ENCODE measurements at regions not wholly inside any gene's neighbourhood (a gene's known extent, or its start where the extent isn't known, plus 50 kb on each side); places are given as distances from the start of the nearest gene placed in this dataset.

DNA sequence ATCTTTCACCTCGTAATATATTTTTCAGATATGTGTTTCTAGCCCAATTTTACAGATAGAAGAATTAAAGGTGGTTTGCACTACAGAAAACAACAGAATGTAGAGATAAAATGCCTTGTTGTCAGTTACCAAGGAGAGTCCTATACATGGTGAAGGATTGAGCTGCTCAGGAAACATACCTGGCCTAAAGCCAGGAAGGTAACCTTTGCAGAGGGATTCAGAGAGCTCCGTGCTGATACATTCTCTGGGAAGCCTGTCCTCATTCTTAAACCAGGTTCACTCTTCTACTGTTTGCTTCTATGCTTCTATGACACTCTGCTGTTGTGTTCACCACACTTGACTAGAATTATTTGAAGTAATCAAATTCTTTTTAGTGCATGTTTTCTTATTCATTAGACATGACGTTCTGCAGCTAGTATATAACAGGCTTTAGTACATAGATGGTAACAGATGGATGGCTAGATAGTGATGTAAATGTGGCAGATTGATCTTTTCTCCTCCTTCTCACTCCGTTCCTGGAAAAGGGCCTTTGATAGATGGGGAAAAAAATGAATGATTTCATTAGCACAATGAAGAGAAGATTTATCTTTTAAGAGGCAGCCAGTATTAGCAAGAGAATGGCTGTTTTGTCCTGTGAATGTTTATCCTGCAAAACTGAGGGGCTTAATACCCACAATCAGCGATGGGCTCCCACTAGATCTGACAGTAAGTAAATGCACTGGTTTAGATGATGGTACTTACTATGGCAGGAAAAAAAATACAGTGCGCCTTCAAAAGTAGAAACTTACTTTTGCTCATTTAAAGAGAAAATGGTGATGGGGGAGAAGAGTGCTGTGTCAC lies 589.6 kb upstream of the FAM98A start:
- TF ChIP-seq, protein P1, sequence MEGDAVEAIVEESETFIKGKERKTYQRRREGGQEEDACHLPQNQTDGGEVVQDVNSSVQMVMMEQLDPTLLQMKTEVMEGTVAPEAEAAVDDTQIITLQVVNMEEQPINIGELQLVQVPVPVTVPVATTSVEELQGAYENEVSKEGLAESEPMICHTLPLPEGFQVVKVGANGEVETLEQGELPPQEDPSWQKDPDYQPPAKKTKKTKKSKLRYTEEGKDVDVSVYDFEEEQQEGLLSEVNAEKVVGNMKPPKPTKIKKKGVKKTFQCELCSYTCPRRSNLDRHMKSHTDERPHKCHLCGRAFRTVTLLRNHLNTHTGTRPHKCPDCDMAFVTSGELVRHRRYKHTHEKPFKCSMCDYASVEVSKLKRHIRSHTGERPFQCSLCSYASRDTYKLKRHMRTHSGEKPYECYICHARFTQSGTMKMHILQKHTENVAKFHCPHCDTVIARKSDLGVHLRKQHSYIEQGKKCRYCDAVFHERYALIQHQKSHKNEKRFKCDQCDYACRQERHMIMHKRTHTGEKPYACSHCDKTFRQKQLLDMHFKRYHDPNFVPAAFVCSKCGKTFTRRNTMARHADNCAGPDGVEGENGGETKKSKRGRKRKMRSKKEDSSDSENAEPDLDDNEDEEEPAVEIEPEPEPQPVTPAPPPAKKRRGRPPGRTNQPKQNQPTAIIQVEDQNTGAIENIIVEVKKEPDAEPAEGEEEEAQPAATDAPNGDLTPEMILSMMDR (IDR thresholded peaks at IDR 0.05; ENCODE audit: low read depth, low read length): no peak
- no peak for TF ChIP-seq POLR2A (IDR thresholded peaks at IDR 0.05; ENCODE audit: extremely low read depth, insufficient read length)
- TF ChIP-seq, protein P2, sequence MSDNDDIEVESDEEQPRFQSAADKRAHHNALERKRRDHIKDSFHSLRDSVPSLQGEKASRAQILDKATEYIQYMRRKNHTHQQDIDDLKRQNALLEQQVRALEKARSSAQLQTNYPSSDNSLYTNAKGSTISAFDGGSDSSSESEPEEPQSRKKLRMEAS (IDR thresholded peaks at IDR 0.05; ENCODE audit: low read depth, low read length): no peak
